Inferior parietal cortex (tissue), 1 donor: ENCODE measurements at regions not wholly inside any gene's neighbourhood (a gene's known extent, or its start where the extent isn't known, plus 50 kb on each side); places are given as distances from the start of the nearest gene placed in this dataset.

ENCODE experiments used
- DNase-seq: peaks from one replicate; pipeline ENCODE4 v3.0.0-alpha.2; 2016; ENCODE audit errors: extremely low spot score

DNA sequence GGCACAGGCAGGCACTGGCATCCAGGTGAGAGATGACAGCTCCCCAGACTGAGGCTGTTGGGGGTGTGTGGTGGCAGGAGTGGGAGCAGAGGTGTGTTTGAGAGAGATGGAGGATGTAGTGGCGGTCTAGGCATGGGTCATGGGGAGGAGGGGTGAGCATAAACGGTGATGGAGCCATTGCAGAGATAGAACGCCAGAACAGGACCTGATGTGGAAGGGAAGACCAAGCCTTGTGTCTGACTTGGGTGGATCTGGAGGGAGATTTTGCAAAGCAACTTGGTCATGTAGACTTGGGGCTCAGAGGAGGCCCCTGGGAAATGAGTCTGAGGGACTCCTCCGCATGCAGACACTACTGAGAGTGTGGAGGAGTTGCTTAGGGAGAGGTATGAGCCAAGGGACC, 50.0 kb upstream of the CLDN5 start:
- no peak for DNase-seq

DNA sequence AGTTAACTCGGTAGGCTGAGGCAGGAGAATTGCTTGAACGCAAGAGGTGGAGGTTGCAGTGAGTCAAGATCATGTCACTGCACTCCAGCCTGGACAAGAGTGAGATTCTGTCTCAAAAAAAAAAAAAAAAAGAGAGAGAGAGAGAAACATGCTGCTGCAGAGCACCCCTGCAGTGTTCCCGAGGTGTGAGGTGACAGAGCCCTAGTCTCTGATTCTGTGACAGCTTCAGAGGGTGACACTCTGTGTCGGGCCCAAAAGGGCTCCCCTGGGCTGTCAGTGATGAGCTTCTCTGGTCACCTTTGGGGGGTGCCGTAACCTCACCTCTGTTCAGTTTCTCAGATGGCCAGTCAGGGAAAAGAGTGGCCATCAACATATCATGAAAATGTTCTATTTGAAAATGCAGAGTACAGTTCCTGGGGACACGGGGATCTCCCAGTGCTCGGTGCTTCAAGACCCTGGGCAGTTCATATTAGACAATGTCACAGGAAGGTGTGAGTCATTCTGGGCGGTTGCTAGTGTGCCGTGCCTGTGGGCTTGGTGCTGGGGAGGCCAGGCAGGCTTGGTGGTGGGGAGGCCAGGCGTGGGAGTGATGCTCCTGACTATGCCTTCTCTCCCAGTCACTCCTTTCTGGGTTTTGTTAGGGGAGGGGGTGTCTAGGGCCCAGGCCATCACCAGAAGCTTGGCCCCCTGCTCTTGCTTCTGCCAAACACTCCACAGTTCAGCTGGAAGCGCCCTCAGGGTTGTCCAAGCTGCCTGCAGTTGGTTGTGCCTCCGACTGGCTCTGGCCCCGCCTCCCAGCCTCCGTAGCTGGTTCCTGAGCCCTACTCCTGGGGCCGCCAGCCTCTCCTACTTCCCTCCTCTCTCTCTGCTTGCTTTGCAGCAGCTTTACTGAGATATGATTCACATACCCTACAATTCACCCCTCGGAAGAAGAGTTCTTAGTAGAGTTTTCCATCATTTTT, 52.5 kb upstream of the CLDN5 start:
- DNase-seq, result peak; percentile 6

DNA sequence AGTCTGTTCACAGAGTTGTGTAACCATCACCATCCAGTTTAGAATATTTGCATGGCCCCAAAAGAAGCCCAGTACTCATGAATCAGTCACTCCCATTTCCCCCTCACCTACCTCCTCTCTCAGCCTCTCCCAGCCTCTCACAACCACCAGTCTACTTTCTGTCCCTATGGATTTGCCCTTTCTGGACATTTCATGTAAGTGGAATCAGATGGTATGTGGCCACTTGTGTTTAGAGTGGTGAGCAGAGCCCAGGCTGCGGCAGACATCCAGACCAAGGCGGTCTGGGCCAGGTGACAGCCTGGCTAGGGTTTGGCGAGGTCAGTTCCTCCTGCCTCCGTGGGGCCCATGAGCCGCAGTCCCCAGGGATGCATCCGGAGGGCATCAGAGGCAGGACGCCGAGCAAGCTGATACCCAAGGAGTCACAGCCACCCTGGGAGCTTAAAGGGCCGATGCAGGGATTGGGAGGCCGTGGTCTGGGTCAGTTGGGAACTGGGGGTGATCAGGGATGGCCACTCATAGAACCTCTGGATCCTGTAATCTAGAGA, 53.3 kb upstream of the CLDN5 start:
- DNase-seq, result no peak

GRCh38 chr22:19578180-19579004, 54.2 kb upstream of the CLDN5 start:
- DNase-seq, result peak; percentile 24

GRCh38 chr22:19579115-19579811, 55.1 kb upstream of the CLDN5 start:
- no peak for DNase-seq

DNA sequence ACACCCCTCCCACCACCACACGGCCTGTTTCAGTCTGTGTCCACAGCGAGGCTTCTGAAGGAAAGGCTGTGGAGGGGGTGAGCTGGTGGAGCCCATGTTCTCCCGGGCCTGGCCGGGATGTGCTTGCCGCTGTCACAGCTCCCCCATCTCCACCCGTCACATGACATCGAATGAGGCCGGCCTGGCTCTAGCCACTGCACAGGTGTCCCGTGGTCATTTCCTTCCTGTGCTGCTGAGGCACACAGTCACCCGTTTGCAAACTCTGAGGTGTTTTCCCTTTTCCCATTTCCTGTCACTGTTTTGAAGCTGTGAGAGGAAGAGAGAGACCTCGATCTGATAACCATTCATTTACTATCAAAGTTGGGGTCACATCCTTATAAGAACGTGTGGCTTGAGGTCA, 55.7 kb upstream of the CLDN5 start:
- no peak for DNase-seq

GRCh38 chr22:19580291-19580890, 56.2 kb upstream of the CLDN5 start:
- DNase-seq, result no peak

GRCh38 chr22:19582033-19582693, 58.0 kb upstream of the CLDN5 start:
- DNase-seq, result no peak

- no peak for DNase-seq
Observed at GRCh38 chr22:19586922-19587684, 62.9 kb upstream of the CLDN5 start.

DNA sequence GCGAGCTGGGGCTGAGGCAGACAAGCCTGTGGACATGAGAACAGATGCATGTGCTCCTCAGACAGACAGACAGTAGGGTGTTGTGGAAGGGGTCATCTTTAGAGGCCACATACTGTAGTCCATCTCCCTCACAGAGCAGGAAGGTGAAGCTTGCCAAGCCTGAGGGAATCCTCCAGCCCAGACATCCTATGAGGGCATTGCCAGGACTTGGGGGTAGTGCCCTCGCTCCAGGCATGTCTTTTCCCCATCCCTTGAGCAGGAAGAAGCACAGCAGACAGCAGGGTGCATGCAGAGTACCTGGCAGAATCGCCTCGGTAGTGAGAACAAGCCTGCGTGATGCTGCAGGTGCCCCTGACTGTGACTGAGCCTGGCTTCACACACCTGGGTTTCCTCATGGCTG, 66.5 kb upstream of the CLDN5 start:
- no peak for DNase-seq

DNA sequence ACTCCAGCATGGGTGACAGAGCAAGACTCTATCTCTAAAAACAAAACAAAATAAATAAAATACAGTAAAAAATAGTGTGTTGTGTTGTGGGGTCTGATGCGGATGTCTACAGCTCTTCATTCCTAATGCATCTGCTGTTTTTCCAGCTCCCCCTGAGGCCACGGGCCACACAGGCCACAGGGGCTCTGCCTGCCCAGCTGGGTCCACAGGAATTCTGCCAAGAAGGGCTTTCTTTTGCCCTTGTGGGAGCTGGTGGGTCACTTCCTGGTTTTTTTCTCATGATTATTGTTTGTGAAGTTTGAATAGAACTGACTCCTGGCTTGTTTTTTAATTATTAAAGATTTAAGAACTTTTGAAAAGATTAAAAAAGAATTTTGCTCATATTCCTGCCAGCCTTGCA, 67.4 kb upstream of the CLDN5 start:
- DNase-seq, result no peak

GRCh38 chr22:19592464-19592863, 68.3 kb upstream of the CLDN5 start:
- no peak for DNase-seq

GRCh38 chr22:19593991-19594569, 69.9 kb upstream of the CLDN5 start:
- no peak for DNase-seq

- DNase-seq, result no peak
Observed at GRCh38 chr22:19595532-19595931, 71.3 kb upstream of the CLDN5 start.

- no peak for DNase-seq
Observed at GRCh38 chr22:19596680-19597398, 72.6 kb upstream of the CLDN5 start.

GRCh38 chr22:19597399-19597735, 73.2 kb upstream of the CLDN5 start:
- no peak for DNase-seq

DNA sequence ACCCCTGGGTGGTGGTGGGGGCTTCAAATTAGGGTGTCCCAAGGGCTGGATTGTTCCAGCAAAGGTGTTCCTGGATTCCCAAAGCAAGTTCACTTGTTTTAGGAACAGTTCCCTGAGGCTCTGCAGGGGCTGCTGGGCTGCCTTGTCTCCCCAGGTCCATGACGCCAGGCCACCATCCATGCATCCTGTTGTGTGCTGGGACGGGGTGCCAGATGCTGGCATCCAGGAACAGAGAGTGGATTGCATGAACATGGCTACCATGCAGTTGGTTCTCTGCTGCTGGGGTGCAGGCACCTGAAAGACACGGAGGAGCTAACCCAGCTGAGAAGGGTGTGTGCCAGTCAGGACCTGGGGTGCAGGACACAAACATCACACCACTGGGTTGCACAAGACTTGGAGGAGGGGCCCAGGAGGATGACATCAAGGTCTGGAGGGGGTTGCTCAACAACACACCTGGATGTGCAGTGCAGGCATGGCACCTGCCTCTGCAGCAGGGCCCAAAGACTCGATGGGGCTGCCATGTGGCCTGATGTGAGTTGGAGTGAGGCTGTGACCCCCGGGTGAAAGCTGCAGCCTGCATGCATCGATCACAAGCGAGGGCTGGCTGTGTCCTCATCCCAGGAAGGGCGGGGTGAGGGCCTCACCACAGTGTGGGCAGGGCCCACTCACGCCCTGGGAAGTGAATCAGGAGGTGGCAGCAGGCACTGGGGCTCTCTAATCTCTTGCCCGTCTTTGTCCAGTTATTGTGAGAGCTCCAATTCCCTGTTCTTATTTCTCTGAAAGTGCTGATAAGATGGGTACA, 74.0 kb upstream of the CLDN5 start:
- DNase-seq, result no peak

DNA sequence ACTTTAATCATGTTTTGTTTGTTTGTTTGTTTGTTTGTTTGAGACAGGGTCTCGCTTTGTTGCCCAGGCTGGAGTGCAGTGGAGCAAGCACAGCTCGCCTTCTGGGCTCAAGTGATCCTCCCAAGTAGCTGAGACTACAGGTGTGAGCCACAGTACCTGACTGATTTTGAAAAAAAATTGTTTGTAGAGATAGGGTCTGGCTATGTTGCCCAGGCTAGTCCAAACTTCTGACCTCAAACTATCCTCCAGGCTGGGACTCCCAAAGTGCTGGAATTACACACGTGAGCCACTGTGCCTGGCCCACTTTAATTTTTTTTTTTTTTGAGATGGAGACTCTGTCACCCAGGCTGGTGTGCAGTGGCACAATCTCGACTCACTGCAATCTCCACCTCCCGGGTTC, 74.8 kb upstream of the CLDN5 start:
- DNase-seq, result no peak
